22Rv1 (cell line): ENCODE measurements at regions not wholly inside any gene's neighbourhood (a gene's known extent, or its start where the extent isn't known, plus 50 kb on each side); places are given as distances from the start of the nearest gene placed in this dataset.

Source experiments
- CTCF ChIP-seq: fragments of 450-650 bp; IDR thresholded peaks from 2 replicates; pipeline ENCODE4 v1.5.1; 2017; ENCODE audit warnings: mild to moderate bottlenecking
- ZFX ChIP-seq: fragments of 450-650 bp; IDR thresholded peaks from 2 replicates; pipeline ENCODE4 v1.6.1; 2017; ENCODE audit warnings: antibody characterized with exemption, borderline replicate concordance

- TF ChIP-seq CTCF (no peak), ZFX (no peak)
Measured at GRCh38 chr6:163667372-163668060, 253.0 kb downstream of the QKI start.
